GM12892 (cell line): ENCODE measurements at regions not wholly inside any gene's neighbourhood (a gene's known extent, or its start where the extent isn't known, plus 50 kb on each side); places are given as distances from the start of the nearest gene placed in this dataset.

Source experiments
- POLR2A ChIP-seq: IDR thresholded peaks from 2 replicates; pipeline ENCODE4 v1.6.1; 2011; ENCODE audit warnings: low read depth, low read length, control low read depth
- POLR2AphosphoS5 ChIP-seq: IDR thresholded peaks from 2 replicates; pipeline ENCODE4 v1.6.1; 2011; ENCODE audit warnings: low read depth, low read length, control low read depth

DNA sequence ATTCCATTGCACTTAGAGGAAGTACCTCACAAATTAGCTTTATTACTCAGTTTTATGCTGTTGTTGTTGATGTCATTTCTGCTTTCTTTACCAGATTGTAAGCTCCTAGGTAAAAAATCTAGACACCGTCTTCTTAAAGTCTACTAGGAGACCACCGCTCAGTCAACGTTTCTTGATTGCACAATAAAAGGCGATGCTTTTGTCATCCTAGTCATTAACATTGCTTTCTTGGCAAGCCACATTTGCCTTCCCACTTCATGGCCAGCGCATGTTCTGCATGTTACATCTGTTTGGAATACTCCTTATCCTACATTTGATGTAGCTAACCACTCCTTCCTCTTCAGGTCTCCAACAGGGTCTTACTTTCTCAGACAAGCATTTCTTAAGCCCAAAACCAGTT, 464.0 kb upstream of the TUSC1 start:
- TF ChIP-seq POLR2AphosphoS5 (no peak), POLR2A (no peak)
